Liver (tissue), 8 donors: ENCODE measurements at regions not wholly inside any gene's neighbourhood (a gene's known extent, or its start where the extent isn't known, plus 50 kb on each side); places are given as distances from the start of the nearest gene placed in this dataset.
A peak's percentile ranks its signal among the peaks of the same experiment; 100 is the strongest.

Experiments used
- DNase-seq: peaks from one replicate; pipeline ENCODE4 v3.0.0-alpha.2; 2017; ENCODE audit warnings: low spot score
- H3K27ac ChIP-seq, 2 donors: one replicate each; pipeline ENCODE4 v1.7.0; 2013; ENCODE audit warnings: inconsistent platforms in 2 of 2, low read length in 2 of 2, control low read depth in 1 of 2, low read depth in 1 of 2, mild to moderate bottlenecking in 1 of 2
- H3K27me3 ChIP-seq, 4 donors: one replicate each; pipeline versions ENCODE4 v1.6.1 to v1.7.0; 2013; ENCODE audit warnings: low read length in 3 of 4, inconsistent platforms in 1 of 4, mild to moderate bottlenecking in 1 of 4, moderate library complexity in 1 of 4; ENCODE audit not compliant: control insufficient read depth in 4 of 4, insufficient read depth in 4 of 4
- H3K36me3 ChIP-seq, 4 donors: one replicate each; pipeline versions ENCODE4 v1.6.1 to v1.7.0; 2013; ENCODE audit warnings: low read length in 3 of 4, mild to moderate bottlenecking in 3 of 4, low read depth in 1 of 4, moderate library complexity in 1 of 4; ENCODE audit not compliant: control insufficient read depth in 4 of 4, insufficient read depth in 3 of 4
- H3K4me1 ChIP-seq, 4 donors: one replicate each; pipeline versions ENCODE4 v1.6.1 to v1.7.0; 2013; ENCODE audit warnings: low read length in 3 of 4, mild to moderate bottlenecking in 3 of 4, moderate library complexity in 1 of 4; ENCODE audit not compliant: control insufficient read depth in 4 of 4, insufficient read depth in 4 of 4
- H3K4me3 ChIP-seq, 3 donors: one replicate each; pipeline versions ENCODE4 v1.6.1 to v1.7.0; 2013; ENCODE audit warnings: low read length in 3 of 3, control low read depth in 1 of 3, low read depth in 1 of 3, mild to moderate bottlenecking in 1 of 3
- H3K9ac ChIP-seq, 2 donors: one replicate each; pipeline ENCODE4 v1.7.0; 2013; ENCODE audit warnings: low read length in 2 of 2, mild to moderate bottlenecking in 2 of 2, moderate library complexity in 2 of 2, control low read depth in 1 of 2, low read depth in 1 of 2
- H3K9me3 ChIP-seq, 4 donors: one replicate each; pipeline versions ENCODE4 v1.6.1 to v1.7.0; 2013; ENCODE audit warnings: low read length in 3 of 4; ENCODE audit not compliant: control insufficient read depth in 4 of 4
- CTCF ChIP-seq: fragments of 150-350 bp; IDR thresholded peaks from 2 replicates; pipeline ENCODE4 v1.5.1; 2017; ENCODE audit warnings: improper control_type of control experiment, low read depth, low read length; ENCODE audit not compliant: missing input control
- EGR1 ChIP-seq, 2 donors: IDR thresholded peaks; 2 replicates each; pipeline ENCODE4 v1.6.1; 2016 to 2018; ENCODE audit warnings: antibody characterized with exemption in 2 of 2, low read depth in 2 of 2
- HNF4A ChIP-seq, 2 donors: conservative IDR thresholded peaks; 2 replicates each; pipeline ENCODE4 v1.6.1; 2016; ENCODE audit warnings: antibody characterized with exemption in 2 of 2, mild to moderate bottlenecking in 2 of 2
- NR2F2 ChIP-seq: IDR thresholded peaks from 2 replicates; pipeline ENCODE4 v1.6.1; 2016; ENCODE audit warnings: antibody characterized with exemption
- RAD21 ChIP-seq, 2 donors: IDR thresholded peaks; 2 replicates each; pipeline ENCODE4 v1.6.1; 2016; ENCODE audit warnings: antibody characterized with exemption in 2 of 2, mild to moderate bottlenecking in 2 of 2
- RXRA ChIP-seq, 2 donors: IDR thresholded peaks; 2 replicates each; pipeline ENCODE4 v1.6.1; 2017 to 2018; ENCODE audit warnings: antibody characterized with exemption in 2 of 2, mild to moderate bottlenecking in 1 of 2
- SP1 ChIP-seq: IDR thresholded peaks from 2 replicates; pipeline ENCODE4 v1.6.1; 2018; ENCODE audit warnings: antibody characterized with exemption, mild to moderate bottlenecking
- WGBS: extraction: QIAGEN DNeasy Blood & Tissue Kit; methylation state at CpG from one replicate; pipeline ENCODE4 v1.1.7; 2013; 5-methylcytosine and 5-hydroxymethylcytosine counted together
- donor health status: healthy.
- donor health status: healthy.
- donor health status: healthy.
- donor health status: healthy.
- donor health status: healthy.

DNA sequence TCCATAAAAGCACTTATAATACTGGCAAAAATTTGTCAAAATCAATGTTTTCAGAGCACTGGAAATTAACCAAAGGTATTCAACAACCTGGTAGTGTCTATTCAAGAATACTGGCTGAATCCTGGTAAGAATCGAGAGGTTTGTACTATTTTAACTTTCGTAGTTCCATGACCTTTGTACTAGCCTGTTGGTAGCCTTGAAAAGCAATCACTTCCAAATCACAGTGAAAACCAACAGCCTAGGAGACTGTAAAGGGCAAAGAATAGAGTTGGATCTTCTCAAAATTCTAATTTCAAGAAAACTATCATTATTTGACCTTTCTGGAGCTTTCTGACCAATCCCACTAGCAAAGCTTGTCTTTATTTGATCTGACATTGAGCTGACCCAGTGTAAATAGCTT, 64.8 kb upstream of the CCDC178 start:
- H3K9ac ChIP-seq: no peak overlapping the region
- TF ChIP-seq SP1: peak; percentile 64
- no peak for TF ChIP-seq EGR1 (IDR thresholded peaks at IDR 0.05; ENCODE audit: low read depth in 2 of 2)
- peak; percentile 68 to 69 for TF ChIP-seq HNF4A (conservative IDR thresholded peaks at IDR 0.05)
- TF ChIP-seq NR2F2: no peak
- H3K4me1 ChIP-seq: peaks cover 0 to 15% (median 6%) of the 10 kb centered on the region in 4 donors
- WGBS: 31% methylated on average over 2 of the region's 2 CpGs
- no peaks in the 10 kb centered on the region for H3K9me3 ChIP-seq
- peak overlapping the region; percentile 37 to 87 for H3K27ac ChIP-seq
- H3K4me3 ChIP-seq: peak overlapping the region in 1 of 3 donors; percentile 6
- H3K27me3 ChIP-seq: no peaks in the 10 kb centered on the region
- no peaks in the 10 kb centered on the region for H3K36me3 ChIP-seq
- DNase-seq: no peak

DNA sequence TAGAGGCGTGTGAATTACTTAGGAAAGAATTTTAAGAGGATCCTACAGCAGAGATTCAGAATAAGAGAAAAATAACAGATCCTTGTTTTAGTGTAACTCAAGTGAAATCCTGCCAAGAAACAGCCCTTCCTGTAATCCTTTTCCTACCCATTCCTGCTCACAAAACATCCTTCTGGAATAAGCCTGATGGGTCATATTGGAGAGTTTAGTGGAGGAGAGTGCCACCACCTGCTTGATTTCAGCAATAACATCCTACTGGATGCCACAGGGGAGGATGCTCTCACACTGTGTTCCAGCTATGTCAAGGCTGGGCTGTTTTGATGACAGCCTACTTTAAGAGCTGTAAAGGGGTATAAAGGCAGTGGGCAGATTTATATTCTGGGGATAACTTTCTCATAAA, 54.8 kb upstream of the CCDC178 start:
- peak; percentile 85 to 87 for TF ChIP-seq RAD21 (IDR thresholded peaks at IDR 0.05)
- peak; percentile 63 for TF ChIP-seq CTCF
- no peak for TF ChIP-seq RXRA (IDR thresholded peaks at IDR 0.05)
- no peak overlapping the region for H3K9ac ChIP-seq
- H3K27ac ChIP-seq: no peak overlapping the region
- H3K27me3 ChIP-seq: no peaks in the 10 kb centered on the region
- H3K4me3 ChIP-seq: no peak overlapping the region
- no peak for DNase-seq
- no peaks in the 10 kb centered on the region for H3K36me3 ChIP-seq
- no peaks in the 10 kb centered on the region for H3K9me3 ChIP-seq
- H3K4me1 ChIP-seq: no peaks in the 10 kb centered on the region
- 83% methylated on average over 1 of the region's 1 CpG for WGBS
